ENCODE measurements at regions not wholly inside any gene's neighbourhood (a gene's known extent, or its start where the extent isn't known, plus 50 kb on each side); places are given as distances from the start of the nearest gene placed in this dataset.

GRCh38 chr9:88781628-88782391, 209.5 kb upstream of the S1PR3 start:
- no peak for DNase-seq
- no peak overlapping the region for H3K27ac Mint-ChIP-seq
- CTCF ChIA-PET, result no interaction called here
- no peak overlapping the region for H3K4me3 Mint-ChIP-seq
- H3K27me3 Mint-ChIP-seq (ENCODE audit: low read depth), result peaks cover 6% of the 10 kb centered on the region
- no peaks in the 10 kb centered on the region for H3K36me3 Mint-ChIP-seq (ENCODE audit: low read depth)
- intact Hi-C loops (cut with micrococcal nuclease), result no loop called here
- no peaks in the 10 kb centered on the region for H3K9me3 Mint-ChIP-seq
- H3K4me1 Mint-ChIP-seq (ENCODE audit: low read depth), result peaks cover 2% of the 10 kb centered on the region

GRCh38 chr9:88782931-88783710, 208.1 kb upstream of the S1PR3 start:
- Mint-ChIP-seq H3K9me3 (no peaks in the 10 kb centered on the region), H3K4me1 (ENCODE audit: low read depth) (no peaks in the 10 kb centered on the region), H3K36me3 (ENCODE audit: low read depth) (no peaks in the 10 kb centered on the region), H3K4me3 (no peak overlapping the region), H3K27ac (no peak overlapping the region), H3K27me3 (ENCODE audit: low read depth) (peaks cover 6% of the 10 kb centered on the region)
- DNase-seq, result no peak
- CTCF ChIA-PET, result no interaction called here
- intact Hi-C loops (cut with micrococcal nuclease), result no loop called here

DNA sequence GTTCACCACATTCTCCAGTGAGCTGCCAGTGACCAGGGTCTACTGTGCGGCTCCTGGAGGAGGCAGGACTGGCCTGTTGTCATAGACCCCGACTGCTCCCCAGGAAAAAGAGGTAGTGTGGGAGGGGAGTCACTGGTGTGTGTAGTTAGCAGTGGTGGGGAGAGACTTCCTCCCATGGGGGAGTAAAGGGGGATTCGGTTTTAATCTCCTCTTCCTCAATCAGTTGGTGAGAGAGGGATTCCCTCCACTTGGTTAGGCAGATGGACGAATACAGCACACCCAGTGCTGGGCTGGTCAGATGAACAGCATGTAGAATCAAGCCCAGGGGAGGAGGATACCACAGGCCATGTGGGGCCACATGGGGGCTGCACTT, 207.6 kb upstream of the S1PR3 start:
- no peak for DNase-seq
- Mint-ChIP-seq H3K9me3 (no peaks in the 10 kb centered on the region), H3K4me1 (ENCODE audit: low read depth) (no peaks in the 10 kb centered on the region), H3K27ac (no peak overlapping the region), H3K27me3 (ENCODE audit: low read depth) (peaks cover 6% of the 10 kb centered on the region), H3K4me3 (no peak overlapping the region), H3K36me3 (ENCODE audit: low read depth) (no peaks in the 10 kb centered on the region)
- CTCF ChIA-PET, result no interaction called here
- intact Hi-C loops (cut with micrococcal nuclease), result no loop called here

- intact Hi-C loops (cut with micrococcal nuclease), result no loop called here
- Mint-ChIP-seq H3K9me3 (no peaks in the 10 kb centered on the region), H3K27me3 (ENCODE audit: low read depth) (peaks cover 6% of the 10 kb centered on the region), H3K36me3 (ENCODE audit: low read depth) (no peaks in the 10 kb centered on the region), H3K4me1 (ENCODE audit: low read depth) (peaks cover 3% of the 10 kb centered on the region), H3K4me3 (no peak overlapping the region), H3K27ac (no peak overlapping the region)
- CTCF ChIA-PET, result no interaction called here
- DNase-seq, result no peak
These were observed 206.3 kb upstream of the S1PR3 start for GRCh38 chr9:88784960-88785359.

DNA sequence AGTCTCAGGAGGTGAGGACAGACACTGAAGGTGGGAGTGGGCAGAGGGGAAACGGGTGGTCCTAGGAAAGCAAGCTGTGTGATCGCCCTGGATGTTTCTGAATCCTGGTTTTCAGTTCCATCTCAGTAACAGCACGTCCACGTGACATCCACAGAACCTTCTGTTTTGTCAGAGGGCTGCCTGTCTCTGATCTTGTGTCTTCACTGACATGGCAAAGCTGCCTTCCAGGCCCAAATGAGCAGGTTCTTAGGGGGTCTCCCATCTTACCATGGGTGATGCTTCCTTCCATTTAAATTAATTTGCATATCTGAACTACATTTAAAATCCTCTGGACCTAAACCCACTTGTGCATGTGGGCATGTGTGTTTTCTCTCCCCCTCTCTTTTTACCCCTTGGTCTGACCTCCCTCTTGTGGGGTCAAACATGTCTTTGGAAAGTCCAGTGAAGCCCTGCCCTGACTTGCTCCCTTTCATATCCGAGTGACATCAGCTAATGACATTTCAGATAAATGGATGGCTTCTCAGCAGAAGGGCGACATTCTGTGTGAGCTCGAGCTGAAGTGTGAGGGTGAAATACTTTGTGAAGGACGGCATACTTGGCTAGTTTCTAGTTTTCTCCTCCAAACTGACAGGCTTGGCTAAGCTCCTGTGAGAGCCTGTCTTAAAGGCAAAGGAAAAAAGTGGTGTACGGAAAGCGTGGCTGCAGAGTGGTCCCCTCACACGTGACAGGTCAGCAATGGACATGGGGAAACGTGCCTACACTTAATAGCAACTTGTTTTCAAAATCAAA, 204.8 kb upstream of the S1PR3 start:
- H3K36me3 Mint-ChIP-seq (ENCODE audit: low read depth), result no peaks in the 10 kb centered on the region
- CTCF ChIA-PET, result no interaction called here
- H3K4me3 Mint-ChIP-seq, result no peak overlapping the region
- intact Hi-C loops (cut with micrococcal nuclease), result no loop called here
- H3K27ac Mint-ChIP-seq, result no peak overlapping the region
- no peak for DNase-seq
- peaks cover 6% of the 10 kb centered on the region for H3K27me3 Mint-ChIP-seq (ENCODE audit: low read depth)
- H3K4me1 Mint-ChIP-seq (ENCODE audit: low read depth), result peaks cover 12% of the 10 kb centered on the region
- H3K9me3 Mint-ChIP-seq, result no peaks in the 10 kb centered on the region

DNA sequence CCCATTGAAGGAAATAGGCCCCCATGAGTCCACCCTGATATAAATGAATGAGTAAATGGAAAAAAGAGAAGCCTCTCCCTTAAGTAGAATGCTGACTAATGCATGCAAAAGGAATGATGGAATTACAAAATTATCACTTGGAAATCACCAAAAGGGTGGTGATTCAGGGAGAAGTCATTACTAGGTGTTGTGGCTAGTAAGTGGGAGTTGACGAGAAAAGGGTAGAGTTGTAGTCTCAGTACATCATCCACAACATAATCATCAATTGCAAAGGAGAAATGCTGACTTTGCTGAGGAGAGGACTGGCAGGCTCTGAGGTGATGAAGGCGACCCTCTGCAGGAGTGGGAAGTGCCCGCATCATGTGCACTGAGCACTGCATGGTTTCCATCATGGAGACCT, 201.5 kb upstream of the S1PR3 start:
- intact Hi-C loops (cut with micrococcal nuclease), result no loop called here
- Mint-ChIP-seq H3K36me3 (ENCODE audit: low read depth) (no peaks in the 10 kb centered on the region), H3K27me3 (ENCODE audit: low read depth) (peaks cover 6% of the 10 kb centered on the region), H3K4me1 (ENCODE audit: low read depth) (peaks cover 22% of the 10 kb centered on the region), H3K9me3 (no peaks in the 10 kb centered on the region), H3K4me3 (no peak overlapping the region), H3K27ac (no peak overlapping the region)
- CTCF ChIA-PET, result no interaction called here
- no peak for DNase-seq

DNA sequence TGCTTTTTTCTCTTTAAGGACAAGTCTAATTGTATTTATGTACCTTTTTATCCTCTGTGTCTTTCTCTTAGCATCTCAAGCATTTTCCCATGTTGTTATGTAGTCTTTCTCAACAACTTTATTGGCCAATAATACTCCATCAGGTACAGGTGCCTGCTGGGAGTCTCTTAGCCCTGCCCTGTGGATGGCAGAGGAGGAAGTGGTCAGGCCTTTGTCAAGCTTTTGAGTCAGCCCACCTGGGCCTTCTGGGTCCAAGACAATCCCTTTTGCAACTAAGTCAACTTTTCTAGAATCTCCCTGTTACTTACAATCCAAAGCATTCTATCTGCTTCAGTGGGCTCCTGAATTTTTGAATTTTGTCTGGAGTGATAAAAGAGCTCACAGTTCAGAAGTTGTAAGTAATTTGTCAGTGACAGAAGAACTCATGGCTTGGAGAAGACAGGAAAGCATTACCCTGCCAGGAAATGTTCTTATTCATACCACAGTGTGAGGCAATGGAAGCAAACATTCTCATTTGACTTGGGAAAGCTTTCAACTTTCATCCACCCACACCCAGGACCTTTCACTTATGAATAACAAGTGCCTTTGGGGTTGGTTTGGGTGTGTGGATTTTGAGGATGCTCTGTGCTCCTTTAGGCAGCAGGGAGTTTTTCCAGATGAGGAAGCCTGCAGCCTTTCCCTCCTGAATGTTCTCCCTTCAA, 200.0 kb upstream of the S1PR3 start:
- H3K36me3 Mint-ChIP-seq (ENCODE audit: low read depth), result no peaks in the 10 kb centered on the region
- peak; percentile 21 for DNase-seq
- CTCF ChIA-PET, result no interaction called here
- H3K9me3 Mint-ChIP-seq, result peaks cover 3% of the 10 kb centered on the region
- H3K27me3 Mint-ChIP-seq (ENCODE audit: low read depth), result peaks cover 3% of the 10 kb centered on the region
- H3K4me3 Mint-ChIP-seq, result no peak overlapping the region
- intact Hi-C loops (cut with micrococcal nuclease), result no loop called here
- peaks cover 22% of the 10 kb centered on the region for H3K4me1 Mint-ChIP-seq (ENCODE audit: low read depth)
- H3K27ac Mint-ChIP-seq, result no peak overlapping the region

GRCh38 chr9:88792502-88792901, 198.8 kb upstream of the S1PR3 start:
- DNase-seq, result no peak
- no peak overlapping the region for H3K4me3 Mint-ChIP-seq
- H3K36me3 Mint-ChIP-seq (ENCODE audit: low read depth), result peaks cover 2% of the 10 kb centered on the region
- no peak overlapping the region for H3K27ac Mint-ChIP-seq
- peaks cover 8% of the 10 kb centered on the region for H3K9me3 Mint-ChIP-seq
- CTCF ChIA-PET, result no interaction called here
- intact Hi-C loops (cut with micrococcal nuclease), result no loop called here
- H3K4me1 Mint-ChIP-seq (ENCODE audit: low read depth), result peaks cover 22% of the 10 kb centered on the region
- H3K27me3 Mint-ChIP-seq (ENCODE audit: low read depth), result no peaks in the 10 kb centered on the region

- peaks cover 2% of the 10 kb centered on the region for H3K36me3 Mint-ChIP-seq (ENCODE audit: low read depth)
- DNase-seq, result no peak
- CTCF ChIA-PET, result no interaction called here
- no peaks in the 10 kb centered on the region for H3K27me3 Mint-ChIP-seq (ENCODE audit: low read depth)
- no peak overlapping the region for H3K27ac Mint-ChIP-seq
- H3K9me3 Mint-ChIP-seq, result peaks cover 9% of the 10 kb centered on the region
- intact Hi-C loops (cut with micrococcal nuclease), result no loop called here
- peaks cover 22% of the 10 kb centered on the region for H3K4me1 Mint-ChIP-seq (ENCODE audit: low read depth)
- no peak overlapping the region for H3K4me3 Mint-ChIP-seq
These were observed 197.2 kb upstream of the S1PR3 start for GRCh38 chr9:88794100-88794499.

DNA sequence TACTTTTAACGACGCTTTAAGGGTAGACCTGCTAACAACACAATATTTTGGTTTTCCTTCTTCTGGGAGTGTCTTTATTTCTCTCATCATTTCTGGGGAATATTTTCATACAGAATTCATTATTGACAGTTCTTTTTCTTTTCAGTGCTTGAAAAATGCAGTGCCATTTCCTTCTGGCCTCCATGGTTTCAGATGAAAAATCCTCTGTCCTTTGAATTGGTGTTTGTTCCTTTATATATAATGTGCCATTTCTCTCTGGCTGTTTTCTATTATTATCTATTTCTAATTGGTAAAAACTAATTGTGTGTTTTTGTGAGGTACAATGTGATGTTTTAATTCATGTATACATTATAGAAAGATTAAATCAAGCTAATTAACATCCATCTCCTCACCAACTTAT, 194.3 kb upstream of the S1PR3 start:
- peaks cover 9% of the 10 kb centered on the region for H3K9me3 Mint-ChIP-seq
- intact Hi-C loops (cut with micrococcal nuclease), result no loop called here
- peaks cover 5% of the 10 kb centered on the region for H3K4me1 Mint-ChIP-seq (ENCODE audit: low read depth)
- H3K4me3 Mint-ChIP-seq, result no peak overlapping the region
- CTCF ChIA-PET, result no interaction called here
- H3K36me3 Mint-ChIP-seq (ENCODE audit: low read depth), result peaks cover 2% of the 10 kb centered on the region
- H3K27ac Mint-ChIP-seq, result no peak overlapping the region
- H3K27me3 Mint-ChIP-seq (ENCODE audit: low read depth), result peaks cover 14% of the 10 kb centered on the region
- DNase-seq, result no peak

DNA sequence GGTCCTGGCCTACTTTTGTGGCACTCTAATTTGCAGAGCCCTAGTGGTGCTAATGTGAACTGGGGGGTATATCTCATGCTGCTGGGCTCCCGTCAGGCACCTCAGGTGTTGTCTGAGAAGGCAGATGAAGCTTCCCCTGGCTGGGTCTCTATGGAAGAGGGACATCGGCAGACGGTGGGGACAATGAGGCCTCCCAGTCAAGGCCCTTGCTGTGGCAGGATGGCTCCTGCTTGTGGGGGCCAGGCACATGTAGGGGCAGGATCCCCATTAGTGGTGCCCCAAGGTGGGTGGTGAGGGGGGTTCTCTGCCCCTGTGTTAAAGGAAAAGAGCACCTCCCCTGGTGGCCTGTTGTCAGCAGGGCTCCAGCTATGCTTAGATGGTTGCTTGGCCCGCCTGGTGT, 192.8 kb upstream of the S1PR3 start:
- H3K9me3 Mint-ChIP-seq, result peaks cover 9% of the 10 kb centered on the region
- peaks cover 5% of the 10 kb centered on the region for H3K4me1 Mint-ChIP-seq (ENCODE audit: low read depth)
- H3K27me3 Mint-ChIP-seq (ENCODE audit: low read depth), result peaks cover 25% of the 10 kb centered on the region
- DNase-seq, result no peak
- H3K36me3 Mint-ChIP-seq (ENCODE audit: low read depth), result peaks cover 2% of the 10 kb centered on the region
- no peak overlapping the region for H3K27ac Mint-ChIP-seq
- CTCF ChIA-PET, result no interaction called here
- H3K4me3 Mint-ChIP-seq, result no peak overlapping the region
- intact Hi-C loops (cut with micrococcal nuclease), result no loop called here
